ENCODE measurements at regions not wholly inside any gene's neighbourhood (a gene's known extent, or its start where the extent isn't known, plus 50 kb on each side); places are given as distances from the start of the nearest gene placed in this dataset.

DNA sequence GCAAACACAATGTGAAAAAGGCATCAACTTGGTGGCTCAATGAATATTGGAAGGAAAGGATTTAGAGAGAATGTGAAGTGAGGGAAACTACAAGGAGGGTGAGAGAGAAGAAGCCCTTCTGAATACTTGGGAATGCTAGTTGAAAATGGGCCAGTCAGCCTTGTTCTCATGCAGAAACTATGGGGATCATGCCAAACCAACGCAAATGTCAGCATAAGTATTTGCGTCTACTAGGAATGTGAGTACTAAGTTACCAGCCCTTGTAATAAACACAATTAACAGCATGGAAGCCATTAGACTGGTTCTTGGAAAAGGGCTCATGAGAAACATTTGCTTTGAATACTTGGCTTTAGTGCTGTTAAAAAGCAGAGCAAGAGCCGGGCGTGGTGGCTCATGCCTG is 54.9 kb upstream of the AIG1 start:
- no peaks in the 10 kb centered on the region for H3K36me3 ChIP-seq (ENCODE audit: low read depth)
- no peaks in the 10 kb centered on the region for H3K79me2 ChIP-seq (ENCODE audit: low read depth)
- no peak overlapping the region for H3K27ac ChIP-seq
- no peak overlapping the region for H3K4me3 ChIP-seq
- intact Hi-C loops (cut with micrococcal nuclease; ENCODE audit: unreplicated experiment), result no loop called here
- H3K4me2 ChIP-seq, result no peak overlapping the region
- no peaks in the 10 kb centered on the region; the same call in 1 of the 2 replicates for H3K9me2 ChIP-seq (ENCODE audit: insufficient read depth)
- H3K9me3 ChIP-seq (ENCODE audit: insufficient read depth, low read depth), result no peaks in the 10 kb centered on the region
- no peak for TF ChIP-seq EZH2 (IDR thresholded peaks at IDR 0.05; ENCODE audit: low read depth)
- TF ChIP-seq, protein P1, sequence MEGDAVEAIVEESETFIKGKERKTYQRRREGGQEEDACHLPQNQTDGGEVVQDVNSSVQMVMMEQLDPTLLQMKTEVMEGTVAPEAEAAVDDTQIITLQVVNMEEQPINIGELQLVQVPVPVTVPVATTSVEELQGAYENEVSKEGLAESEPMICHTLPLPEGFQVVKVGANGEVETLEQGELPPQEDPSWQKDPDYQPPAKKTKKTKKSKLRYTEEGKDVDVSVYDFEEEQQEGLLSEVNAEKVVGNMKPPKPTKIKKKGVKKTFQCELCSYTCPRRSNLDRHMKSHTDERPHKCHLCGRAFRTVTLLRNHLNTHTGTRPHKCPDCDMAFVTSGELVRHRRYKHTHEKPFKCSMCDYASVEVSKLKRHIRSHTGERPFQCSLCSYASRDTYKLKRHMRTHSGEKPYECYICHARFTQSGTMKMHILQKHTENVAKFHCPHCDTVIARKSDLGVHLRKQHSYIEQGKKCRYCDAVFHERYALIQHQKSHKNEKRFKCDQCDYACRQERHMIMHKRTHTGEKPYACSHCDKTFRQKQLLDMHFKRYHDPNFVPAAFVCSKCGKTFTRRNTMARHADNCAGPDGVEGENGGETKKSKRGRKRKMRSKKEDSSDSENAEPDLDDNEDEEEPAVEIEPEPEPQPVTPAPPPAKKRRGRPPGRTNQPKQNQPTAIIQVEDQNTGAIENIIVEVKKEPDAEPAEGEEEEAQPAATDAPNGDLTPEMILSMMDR (conservative IDR thresholded peaks at IDR 0.05), result no peak
- BruUV-seq (replicated peaks), result no TSS peak
- no peaks in the 10 kb centered on the region for H4K20me1 ChIP-seq (ENCODE audit: insufficient read depth)
- no peaks in the 10 kb centered on the region for H3K27me3 ChIP-seq (ENCODE audit: insufficient read depth, low read depth)
- no peaks in the 10 kb centered on the region for H3K4me1 ChIP-seq (replicated peaks; ENCODE audit: insufficient read depth)
- H2AFZ ChIP-seq, result no peak overlapping the region
- CTCF ChIA-PET, result no interaction called here
- POLR2A ChIA-PET (ENCODE audit: unreplicated experiment), result no interaction called here
- no peaks in the 10 kb centered on the region for H3F3A ChIP-seq (ENCODE audit: insufficient read depth, low read depth)
- no peak for DNase-seq

DNA sequence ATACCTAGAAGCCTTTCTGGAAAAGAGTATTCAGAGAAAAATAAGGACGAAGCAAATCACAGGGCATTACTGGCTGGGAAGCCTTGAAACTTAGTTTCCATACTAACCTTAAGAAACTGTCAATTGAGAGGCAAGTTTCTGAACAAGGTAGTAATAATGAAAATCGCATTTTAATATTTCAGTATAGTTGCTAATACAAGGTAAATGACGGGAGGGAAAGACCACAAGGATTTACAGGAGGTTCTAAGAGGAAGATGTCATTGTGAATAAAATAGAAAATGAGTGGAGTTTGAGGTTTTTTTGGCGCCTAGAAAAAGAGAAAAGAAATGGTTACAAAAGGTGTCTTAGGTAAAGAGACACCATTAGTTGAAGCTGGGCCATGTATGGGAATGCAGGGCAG is 53.9 kb upstream of the AIG1 start:
- TF ChIP-seq EZH2 (IDR thresholded peaks at IDR 0.05; ENCODE audit: low read depth), result no peak
- TF ChIP-seq, protein P1 (conservative IDR thresholded peaks at IDR 0.05), result no peak
- no peak for DNase-seq
- Histone ChIP-seq H3K27ac (no peak overlapping the region), H3K27me3 (ENCODE audit: insufficient read depth, low read depth) (no peaks in the 10 kb centered on the region), H3K4me2 (no peak overlapping the region), H3K9me2 (ENCODE audit: insufficient read depth) (no peaks in the 10 kb centered on the region; the same call in 1 of the 2 replicates), H3K9me3 (ENCODE audit: insufficient read depth, low read depth) (no peaks in the 10 kb centered on the region), H4K20me1 (ENCODE audit: insufficient read depth) (no peaks in the 10 kb centered on the region), H3F3A (ENCODE audit: insufficient read depth, low read depth) (no peaks in the 10 kb centered on the region), H3K4me1 (replicated peaks; ENCODE audit: insufficient read depth) (no peaks in the 10 kb centered on the region), H3K79me2 (ENCODE audit: low read depth) (no peaks in the 10 kb centered on the region), H3K4me3 (no peak overlapping the region), H3K36me3 (ENCODE audit: low read depth) (no peaks in the 10 kb centered on the region), H2AFZ (no peak overlapping the region)
- ChIA-PET POLR2A (ENCODE audit: unreplicated experiment) (no interaction called here), CTCF (no interaction called here)
- no TSS peak for BruUV-seq (replicated peaks)
- intact Hi-C loops (cut with micrococcal nuclease; ENCODE audit: unreplicated experiment), result no loop called here

DNA sequence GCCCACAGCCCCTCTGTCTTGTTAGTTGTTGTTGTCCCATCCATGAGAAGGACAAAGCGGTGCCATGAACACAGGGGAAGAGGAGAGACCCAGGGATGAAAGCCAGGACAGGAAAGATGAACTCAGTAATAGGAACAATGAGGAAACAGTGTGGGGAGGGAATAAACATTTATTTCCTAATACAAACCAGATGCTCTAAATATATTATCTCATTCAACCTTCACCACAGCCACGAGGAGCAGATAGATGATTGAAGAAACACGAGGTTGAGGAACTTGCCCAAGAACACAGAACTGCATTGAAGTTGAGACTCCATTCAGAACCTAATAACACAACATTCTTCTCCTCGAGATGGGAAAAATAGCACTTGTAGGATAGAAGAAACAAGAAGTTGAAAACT is 53.0 kb upstream of the AIG1 start:
- Histone ChIP-seq H3K4me2 (no peak overlapping the region), H3K27ac (no peak overlapping the region), H3K4me1 (replicated peaks; ENCODE audit: insufficient read depth) (no peaks in the 10 kb centered on the region), H3F3A (ENCODE audit: insufficient read depth, low read depth) (no peaks in the 10 kb centered on the region), H4K20me1 (ENCODE audit: insufficient read depth) (no peaks in the 10 kb centered on the region), H3K9me3 (ENCODE audit: insufficient read depth, low read depth) (no peaks in the 10 kb centered on the region), H3K36me3 (ENCODE audit: low read depth) (no peaks in the 10 kb centered on the region), H3K4me3 (no peak overlapping the region), H2AFZ (no peak overlapping the region), H3K27me3 (ENCODE audit: insufficient read depth, low read depth) (no peaks in the 10 kb centered on the region), H3K9me2 (ENCODE audit: insufficient read depth) (no peaks in the 10 kb centered on the region; the same call in 1 of the 2 replicates), H3K79me2 (ENCODE audit: low read depth) (no peaks in the 10 kb centered on the region)
- no TSS peak for BruUV-seq (replicated peaks)
- intact Hi-C loops (cut with micrococcal nuclease; ENCODE audit: unreplicated experiment), result no loop called here
- ChIA-PET POLR2A (ENCODE audit: unreplicated experiment) (no interaction called here), CTCF (no interaction called here)
- no peak for TF ChIP-seq EZH2 (IDR thresholded peaks at IDR 0.05; ENCODE audit: low read depth)
- TF ChIP-seq, protein P1 (conservative IDR thresholded peaks at IDR 0.05), result no peak
- DNase-seq, result no peak
